PC-9 (cell line): ENCODE measurements at regions not wholly inside any gene's neighbourhood (a gene's known extent, or its start where the extent isn't known, plus 50 kb on each side); places are given as distances from the start of the nearest gene placed in this dataset.

Source experiments
- BruUV-seq: library from RNA; stranded (reverse); fragments of 400-500 nt; replicated peaks from 2 replicates; lab custom pipeline; 2021; lab: Mats Ljungman, UMichigan
- CTCF ChIA-PET: fragments of 300-600 bp; sonication (Branson Sonifier 250); formaldehyde crosslinking; loops from one replicate; lab custom pipeline; 2022; ENCODE audit warnings: antibody characterized with exemption; lab: Charles Lee
- POLR2A ChIA-PET: fragments of 300-600 bp; sonication (Branson Sonifier 250); formaldehyde crosslinking; loops from one replicate; lab custom pipeline; 2022; ENCODE audit warnings: antibody characterized with exemption; ENCODE audit not compliant: unreplicated experiment; lab: Charles Lee
- DNase-seq, 2 experiments: peaks; one replicate each; pipeline versions ENCODE4 v3.0.0 to v3.0.0-alpha.2; 2015 to 2022; ENCODE audit warnings: mixed read lengths in 1 of 2
- H2AFZ ChIP-seq: fragments of 200-600 bp; sonication (generic); 2 replicates; pipeline ENCODE4 v1.8.1; 2017; ENCODE audit warnings: antibody characterized with exemption
- H3F3A ChIP-seq: fragments of 200-600 bp; sonication (generic); 2 replicates; pipeline ENCODE4 v1.8.1; 2017; ENCODE audit warnings: antibody characterized with exemption, mild to moderate bottlenecking, low read depth; ENCODE audit not compliant: insufficient read depth
- H3K27ac ChIP-seq: fragments of 200-600 bp; sonication (generic); 2 replicates; pipeline ENCODE4 v1.6.1; 2016; ENCODE audit warnings: mixed run types
- H3K27me3 ChIP-seq: fragments of 200-600 bp; sonication (generic); 2 replicates; pipeline ENCODE4 v1.6.1; 2016; ENCODE audit warnings: low read depth, mixed run types; ENCODE audit not compliant: insufficient read depth
- H3K36me3 ChIP-seq: fragments of 200-600 bp; sonication (generic); 2 replicates; pipeline ENCODE4 v1.6.1; 2016; ENCODE audit warnings: low read depth, mixed run types
- H3K4me1 ChIP-seq: fragments of 200-600 bp; sonication (generic); replicated peaks from 2 replicates; pipeline ENCODE4 v1.6.1; 2016; ENCODE audit warnings: mixed run types; ENCODE audit not compliant: insufficient read depth
- H3K4me2 ChIP-seq: fragments of 200-600 bp; sonication (generic); 2 replicates; pipeline ENCODE4 v1.6.1; 2017; ENCODE audit warnings: mixed run types
- H3K4me3 ChIP-seq: fragments of 200-600 bp; sonication (generic); 2 replicates; pipeline ENCODE4 v1.6.1; 2016; ENCODE audit warnings: mixed run types
- H3K79me2 ChIP-seq: fragments of 200-600 bp; sonication (generic); 2 replicates; pipeline ENCODE4 v1.6.1; 2017; ENCODE audit warnings: low read depth, mixed run types
- H3K9me2 ChIP-seq: fragments of 200-600 bp; sonication (generic); 2 replicates; pipeline ENCODE4 v1.8.1; 2017; ENCODE audit warnings: mild to moderate bottlenecking; ENCODE audit not compliant: insufficient read depth
- H3K9me3 ChIP-seq: fragments of 200-600 bp; sonication (generic); 2 replicates; pipeline ENCODE4 v1.8.1; 2016; ENCODE audit warnings: low read depth; ENCODE audit not compliant: insufficient read depth
- H4K20me1 ChIP-seq: fragments of 200-600 bp; sonication (generic); 2 replicates; pipeline ENCODE4 v1.8.1; 2017; ENCODE audit not compliant: insufficient read depth
- CTCF ChIP-seq: fragments of 200-600 bp; sonication (generic); conservative IDR thresholded peaks from 2 replicates; pipeline ENCODE4 v1.6.1; 2017; ENCODE audit warnings: mixed run types, antibody characterized with exemption, mild to moderate bottlenecking, moderate library complexity
- EZH2 ChIP-seq: fragments of 200-600 bp; sonication (generic); IDR thresholded peaks from 2 replicates; pipeline ENCODE4 v1.8.0; 2017; ENCODE audit warnings: antibody characterized with exemption, low read depth
- intact Hi-C: fragments of 100-400 bp; cut with micrococcal nuclease; formaldehyde crosslinking; loops from one replicate; pipeline ENCODE4 v1.10.0; 2022; ENCODE audit not compliant: unreplicated experiment

DNA sequence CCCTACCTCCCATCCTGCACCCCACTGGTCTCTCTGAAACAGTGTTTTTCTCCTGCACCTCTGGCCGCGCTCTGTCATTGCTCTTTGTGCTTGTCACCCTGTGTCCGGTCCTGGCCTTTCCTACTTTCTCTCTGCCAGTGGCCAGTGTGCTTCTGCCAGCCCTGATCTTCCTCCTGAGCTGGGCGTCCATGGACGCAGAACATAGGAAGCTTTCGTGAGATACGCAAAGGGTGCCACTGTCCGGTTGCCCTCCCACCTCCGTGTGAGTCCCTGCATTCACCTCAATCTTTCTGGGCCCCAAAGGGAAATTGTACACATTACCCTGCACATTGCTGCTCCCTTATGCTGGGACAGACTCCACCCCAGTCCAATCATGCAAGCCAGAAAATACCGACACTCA, 105.7 kb upstream of the SOX1 start:
- CTCF ChIA-PET, result no interaction called here
- no peaks in the 10 kb centered on the region for H3K9me3 ChIP-seq

GRCh38 chr13:111961651-111962192, 105.2 kb upstream of the SOX1 start:
- POLR2A ChIA-PET, result no interaction called here
- Histone ChIP-seq H3K9me2 (no peaks in the 10 kb centered on the region), H3K27me3 (peaks cover 84% of the 10 kb centered on the region), H2AFZ (no peak overlapping the region), H3F3A (no peaks in the 10 kb centered on the region), H3K4me2 (no peak overlapping the region), H3K9me3 (no peaks in the 10 kb centered on the region), H3K27ac (no peak overlapping the region), H3K36me3 (no peaks in the 10 kb centered on the region), H3K79me2 (no peaks in the 10 kb centered on the region), H3K4me1 (no peaks in the 10 kb centered on the region), H4K20me1 (no peaks in the 10 kb centered on the region), H3K4me3 (no peak overlapping the region)
- TF ChIP-seq CTCF (no peak), EZH2 (no peak)
- CTCF ChIA-PET, result no interaction called here
- BruUV-seq, result no TSS peak
- intact Hi-C loops, result no loop called here
- DNase-seq, result no peak

More for the DNA sequence above, 105.7 kb upstream of the SOX1 start:
- intact Hi-C loops, result no loop called here
- Histone ChIP-seq H3K27ac (no peak overlapping the region), H3K79me2 (no peaks in the 10 kb centered on the region), H3K4me2 (no peak overlapping the region), H3K4me3 (no peak overlapping the region), H3F3A (no peaks in the 10 kb centered on the region), H3K27me3 (peaks cover 84% of the 10 kb centered on the region), H3K36me3 (no peaks in the 10 kb centered on the region), H3K9me2 (no peaks in the 10 kb centered on the region), H2AFZ (no peak overlapping the region), H3K4me1 (no peaks in the 10 kb centered on the region), H4K20me1 (no peaks in the 10 kb centered on the region)
- no peak for TF ChIP-seq CTCF
- no peak for TF ChIP-seq EZH2
- BruUV-seq, result no TSS peak
- POLR2A ChIA-PET, result no interaction called here
- DNase-seq, result no peak

DNA sequence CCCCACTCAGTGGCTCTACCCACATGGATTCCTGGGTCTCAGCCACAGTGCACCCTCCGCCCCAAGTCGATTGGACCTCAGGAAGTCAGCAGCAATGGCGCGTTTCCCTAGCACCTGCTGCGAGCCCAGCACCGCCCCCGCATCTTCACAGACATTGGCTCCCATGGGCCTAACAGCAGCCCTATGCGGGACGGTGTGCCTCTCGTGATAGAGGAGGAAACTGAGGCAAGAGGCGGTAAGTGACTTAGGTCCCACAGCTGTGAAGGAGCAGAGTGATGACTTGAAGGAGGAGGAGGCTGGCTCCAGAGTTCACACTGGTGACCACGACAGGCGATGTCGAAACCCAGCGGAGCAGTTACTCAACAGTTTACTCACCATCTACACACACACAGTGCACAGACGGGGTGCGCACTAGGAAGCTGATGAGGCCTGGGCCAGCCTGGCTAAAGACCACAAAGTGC, 104.5 kb upstream of the SOX1 start:
- no peak overlapping the region for H3K27ac ChIP-seq
- peaks cover 84% of the 10 kb centered on the region for H3K27me3 ChIP-seq
- H3K79me2 ChIP-seq, result no peaks in the 10 kb centered on the region
- BruUV-seq, result no TSS peak
- H4K20me1 ChIP-seq, result no peaks in the 10 kb centered on the region
- no peaks in the 10 kb centered on the region for H3K4me1 ChIP-seq
- H3K4me2 ChIP-seq, result no peak overlapping the region
- no peaks in the 10 kb centered on the region for H3F3A ChIP-seq
- CTCF ChIA-PET, result no interaction called here
- intact Hi-C loops, result no loop called here
- TF ChIP-seq CTCF (no peak), EZH2 (no peak)
- no peak overlapping the region for H3K4me3 ChIP-seq
- DNase-seq, result no peak
- no peaks in the 10 kb centered on the region for H3K9me2 ChIP-seq
- POLR2A ChIA-PET, result no interaction called here
- no peak overlapping the region for H2AFZ ChIP-seq
- no peaks in the 10 kb centered on the region for H3K36me3 ChIP-seq
- no peaks in the 10 kb centered on the region for H3K9me3 ChIP-seq
